IMR-90 (cell line): ENCODE measurements at regions not wholly inside any gene's neighbourhood (a gene's known extent, or its start where the extent isn't known, plus 50 kb on each side); places are given as distances from the start of the nearest gene placed in this dataset.
A peak's percentile ranks its signal among the peaks of the same experiment; 100 is the strongest.

Experiments
- ATAC-seq: fragments of 200-7000 bp; cut with Tn5 transposase; 2 replicates; pipeline ENCODE4 v1.9.1; 2020; ENCODE audit warnings: low read depth, mild to moderate bottlenecking, moderate library complexity
- BruUV-seq: library from RNA; stranded (reverse); fragments of 400-500 nt; replicated peaks from 2 replicates; lab custom pipeline; 2021; lab: Mats Ljungman, UMichigan
- CTCF ChIA-PET: fragments of 300-600 bp; formaldehyde crosslinking; extraction: SDS; loops from one replicate; lab custom pipeline; 2021; ENCODE audit warnings: antibody characterized with exemption; lab: Yijun Ruan, JAX
- POLR2A ChIA-PET: fragments of 300-600 bp; sonication (Branson Sonifier 250); formaldehyde crosslinking; loops from one replicate; lab custom pipeline; 2022; ENCODE audit warnings: antibody characterized with exemption; ENCODE audit not compliant: unreplicated experiment; lab: Charles Lee
- DNase-seq: peaks from one replicate; pipeline ENCODE4 v3.0.0; 2013
- H2AFZ ChIP-seq: replicated peaks from 2 replicates; pipeline ENCODE3; 2013; ENCODE audit warnings: low read length, mild to moderate bottlenecking; ENCODE audit not compliant: poor library complexity
- H2AK5ac ChIP-seq: 2 replicates; pipeline ENCODE4 v1.6.1; 2013; ENCODE audit warnings: low read depth, low read length, inconsistent platforms
- H2AK9ac ChIP-seq: replicated peaks from 2 replicates; pipeline ENCODE3; 2013; ENCODE audit warnings: mild to moderate bottlenecking, low read depth, low read length, moderate library complexity; ENCODE audit not compliant: poor library complexity
- H2BK120ac ChIP-seq: 2 replicates; pipeline ENCODE4 v1.6.1; 2013; ENCODE audit warnings: low read depth, low read length, inconsistent platforms
- H2BK15ac ChIP-seq: 3 replicates; pipeline ENCODE4 v1.6.1; 2013; ENCODE audit warnings: low read depth, low read length, inconsistent platforms
- H2BK20ac ChIP-seq: 2 replicates; pipeline ENCODE4 v1.6.1; 2013; ENCODE audit warnings: low read depth, mild to moderate bottlenecking, inconsistent platforms, low read length, moderate library complexity
- H2BK5ac ChIP-seq: 2 replicates; pipeline ENCODE4 v1.6.1; 2013; ENCODE audit warnings: mild to moderate bottlenecking, low read depth, low read length, inconsistent platforms; ENCODE audit not compliant: poor library complexity, severe bottlenecking
- H3K14ac ChIP-seq: replicated peaks from 2 replicates; pipeline ENCODE4 v1.6.1; 2013; ENCODE audit warnings: low read depth, low read length, inconsistent platforms
- H3K18ac ChIP-seq: 2 replicates; pipeline ENCODE4 v1.6.1; 2013; ENCODE audit warnings: low read depth, low read length, control low read depth
- H3K23ac ChIP-seq: 2 replicates; pipeline ENCODE4 v1.6.1; 2013; ENCODE audit warnings: low read depth, low read length, inconsistent platforms
- H3K27ac ChIP-seq: 2 replicates; pipeline ENCODE4 v1.5.1; 2013; ENCODE audit warnings: mild to moderate bottlenecking, control low read depth, low read length; ENCODE audit not compliant: insufficient read depth
- H3K27me3 ChIP-seq: 2 replicates; pipeline ENCODE4 v1.6.1; 2013; ENCODE audit warnings: low read length; ENCODE audit not compliant: control insufficient read depth, insufficient read depth
- H3K36me3 ChIP-seq: 2 replicates; pipeline ENCODE4 v1.6.1; 2013; ENCODE audit warnings: low read length, mixed read lengths; ENCODE audit not compliant: control insufficient read depth, insufficient read depth
- H3K4ac ChIP-seq: 2 replicates; pipeline ENCODE4 v1.6.1; 2013; ENCODE audit warnings: low read depth, low read length, inconsistent platforms
- H3K4me1 ChIP-seq: 2 replicates; pipeline ENCODE4 v1.6.1; 2013; ENCODE audit warnings: low read length, mixed read lengths; ENCODE audit not compliant: control insufficient read depth, insufficient read depth
- H3K4me2 ChIP-seq: 2 replicates; pipeline ENCODE4 v1.6.1; 2013; ENCODE audit warnings: low read depth, mild to moderate bottlenecking, control low read depth, low read length, moderate library complexity
- H3K4me3 ChIP-seq: 2 replicates; pipeline ENCODE4 v1.5.1; 2013; ENCODE audit warnings: low read depth, mild to moderate bottlenecking, control low read depth, low read length, moderate library complexity; ENCODE audit not compliant: insufficient read depth
- H3K56ac ChIP-seq: 2 replicates; pipeline ENCODE4 v1.6.1; 2013; ENCODE audit warnings: low read length, inconsistent platforms; ENCODE audit not compliant: insufficient read depth; ENCODE audit errors: extremely low read depth
- H3K79me1 ChIP-seq, 2 experiments: 2 replicates each; pipeline ENCODE4 v1.6.1; 2013; ENCODE audit warnings: low read length in 2 of 2, inconsistent platforms in 1 of 2, low read depth in 1 of 2
- H3K9ac ChIP-seq: 2 replicates; pipeline ENCODE4 v1.6.1; 2013; ENCODE audit warnings: low read depth, low read length, control low read depth
- H3K9me1 ChIP-seq: 2 replicates; pipeline ENCODE4 v1.6.1; 2013; ENCODE audit warnings: low read length, inconsistent platforms; ENCODE audit not compliant: insufficient read depth
- H3K9me3 ChIP-seq: 2 replicates; pipeline ENCODE4 v1.6.1; 2013; ENCODE audit warnings: low read length; ENCODE audit not compliant: control insufficient read depth, insufficient read depth
- H4K20me1 ChIP-seq: 2 replicates; pipeline ENCODE4 v1.6.1; 2013; ENCODE audit warnings: low read length, inconsistent platforms; ENCODE audit not compliant: insufficient read depth
- H4K5ac ChIP-seq: 2 replicates; pipeline ENCODE4 v1.6.1; 2013; ENCODE audit warnings: mild to moderate bottlenecking, low read depth, low read length, control low read depth
- H4K8ac ChIP-seq, 2 experiments: 2 replicates each; pipeline ENCODE4 v1.6.1; 2013; ENCODE audit warnings: low read depth in 2 of 2, low read length in 2 of 2, control low read depth in 1 of 2, inconsistent platforms in 1 of 2
- H4K91ac ChIP-seq: 2 replicates; pipeline ENCODE4 v1.6.1; 2013; ENCODE audit warnings: low read depth, low read length, inconsistent platforms; ENCODE audit not compliant: insufficient read depth
- BHLHE40 ChIP-seq: fragments of 150-350 bp; IDR thresholded peaks from 2 replicates; pipeline ENCODE4 v1.6.1; 2016; ENCODE audit warnings: mild to moderate bottlenecking, low read depth, low read length
- CEBPB ChIP-seq: IDR thresholded peaks from 2 replicates; pipeline ENCODE4 v1.6.1; 2012; ENCODE audit warnings: low read depth, low read length, improper control_type of control experiment
- CHD1 ChIP-seq: IDR thresholded peaks from 2 replicates; pipeline ENCODE4 v1.6.1; 2012; ENCODE audit warnings: low read depth, low read length, improper control_type of control experiment
- FOS ChIP-seq: fragments of 150-350 bp; IDR thresholded peaks from 2 replicates; pipeline ENCODE4 v1.6.1; 2016; ENCODE audit warnings: low read depth, low read length
- MAFK ChIP-seq: IDR thresholded peaks from 2 replicates; pipeline ENCODE4 v1.6.1; 2012; ENCODE audit warnings: low read depth, low read length, improper control_type of control experiment
- MAZ ChIP-seq: IDR thresholded peaks from 2 replicates; pipeline ENCODE4 v1.6.1; 2012; ENCODE audit warnings: low read depth, mild to moderate bottlenecking, low read length, improper control_type of control experiment, moderate library complexity, borderline replicate concordance
- MXI1 ChIP-seq: IDR thresholded peaks from 2 replicates; pipeline ENCODE4 v1.6.1; 2012; ENCODE audit warnings: low read depth, mild to moderate bottlenecking, low read length, moderate library complexity, borderline replicate concordance
- NFE2L2 ChIP-seq: fragments of 150-350 bp; IDR thresholded peaks from 2 replicates; pipeline ENCODE4 v1.6.1; 2016; ENCODE audit warnings: low read depth, mild to moderate bottlenecking, low read length
- POLR2A ChIP-seq: IDR thresholded peaks from 2 replicates; pipeline ENCODE4 v1.6.1; 2012; ENCODE audit warnings: mild to moderate bottlenecking, low read depth, low read length
- RAD21 ChIP-seq: IDR thresholded peaks from 2 replicates; pipeline ENCODE4 v1.6.1; 2012; ENCODE audit warnings: low read length, improper control_type of control experiment
- RCOR1 ChIP-seq: IDR thresholded peaks from 2 replicates; pipeline ENCODE4 v1.6.1; 2012; ENCODE audit warnings: mild to moderate bottlenecking, low read length, improper control_type of control experiment; ENCODE audit not compliant: insufficient replicate concordance
- RFX5 ChIP-seq: IDR thresholded peaks from 2 replicates; pipeline ENCODE4 v1.8.0; 2012; ENCODE audit warnings: low read depth, mild to moderate bottlenecking, low read length, moderate library complexity
- SMC3 ChIP-seq: fragments of 150-350 bp; IDR thresholded peaks from 2 replicates; pipeline ENCODE4 v1.6.1; 2016; ENCODE audit warnings: low read depth, mild to moderate bottlenecking, antibody characterized with exemption, low read length, moderate library complexity
- WGBS, 2 experiments: methylation state at CpG; one replicate each; pipeline versions ENCODE4 v1.1.5 to v1.1.7; 2013; ENCODE audit warnings: missing lambda C conversion rate in 2 of 2; ENCODE audit not compliant: insufficient read length in 1 of 2; ENCODE audit errors: extremely low coverage in 2 of 2; 5-methylcytosine and 5-hydroxymethylcytosine counted together
- dilution Hi-C: fragments of 300-500 bp; cut with HindIII; formaldehyde crosslinking; loops from one replicate; pipeline ENCODE4 v1.14.3; 2018; ENCODE audit warnings: low sequenced_read_pairs; ENCODE audit not compliant: unreplicated experiment
- in situ Hi-C: fragments of 300-500 bp; cut with MboI; formaldehyde crosslinking; loops from 3 replicates; pipeline ENCODE4 v1.14.3; 2019; ENCODE audit warnings: low sequenced_read_pairs, inconsistent platforms, mixed read lengths
- intact Hi-C: fragments of 100-400 bp; cut with micrococcal nuclease; formaldehyde crosslinking; loops from 2 replicates; pipeline ENCODE4 v1.10.0; 2022
- TF ChIP-seq, protein P1 (sequence below): fragments of 150-350 bp; IDR thresholded peaks from 2 replicates; pipeline ENCODE4 v1.6.1; 2016; ENCODE audit warnings: low read depth, mild to moderate bottlenecking, low read length, moderate library complexity, borderline replicate concordance
- TF ChIP-seq, protein P2 (sequence below): conservative IDR thresholded peaks from 2 replicates; pipeline ENCODE4 v1.5.1; 2012; ENCODE audit warnings: mild to moderate bottlenecking, low read depth, low read length, improper control_type of control experiment
- TF ChIP-seq, protein P3 (sequence below): fragments of 150-350 bp; IDR thresholded peaks from 2 replicates; pipeline ENCODE4 v1.6.1; 2017; ENCODE audit warnings: mild to moderate bottlenecking, antibody characterized with exemption, low read length, low read depth

DNA sequence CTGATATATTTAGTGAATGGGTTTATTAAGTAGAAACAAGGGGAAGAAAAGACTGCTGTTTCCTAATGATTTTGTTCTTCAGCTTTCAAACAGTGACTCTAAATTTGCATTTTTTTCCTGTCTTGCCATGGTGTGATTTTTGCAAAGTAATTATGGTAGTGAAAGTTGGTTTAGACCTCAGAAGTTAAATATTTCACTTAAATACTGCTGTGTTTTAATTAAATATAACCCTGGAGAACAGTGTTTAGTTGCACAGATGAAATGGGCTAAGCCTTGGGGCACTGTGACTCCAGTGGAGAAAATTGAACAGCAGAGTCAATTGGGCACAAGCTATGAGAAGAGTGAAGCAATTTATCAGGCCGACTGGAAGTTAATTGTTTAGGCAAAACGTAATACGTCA is 111.1 kb upstream of the MCHR2 start:
- Histone ChIP-seq H3K9me1 (peaks cover 6% of the 10 kb centered on the region), H4K20me1 (no peaks in the 10 kb centered on the region), H4K8ac (no peak overlapping the region), H3K4me1 (peaks cover 9% of the 10 kb centered on the region), H2BK120ac (no peak overlapping the region), H2AK9ac (no peak overlapping the region), H2BK15ac (no peak overlapping the region), H4K5ac (no peak overlapping the region), H4K91ac (no peak overlapping the region), H3K23ac (no peak overlapping the region), H3K18ac (no peak overlapping the region), H3K79me1 (no peaks in the 10 kb centered on the region), H2BK20ac (peak overlapping the region; percentile 55; the same call in 1 of the 2 replicates), H3K14ac (no peak overlapping the region), H2BK5ac (no peak overlapping the region), H3K9ac (no peak overlapping the region), H2AK5ac (no peak overlapping the region), H2AFZ (no peak overlapping the region), H3K36me3 (no peaks in the 10 kb centered on the region), H3K4me2 (no peak overlapping the region), H3K27ac (no peak overlapping the region), H3K56ac (no peak overlapping the region), H3K4ac (no peak overlapping the region), H3K4me3 (no peak overlapping the region), H3K9me3 (no peaks in the 10 kb centered on the region), H3K27me3 (peaks cover 6% of the 10 kb centered on the region)
- dilution Hi-C loops = loop anchor here (25.0 kb wide), 2 partner anchors 357 to 532 kb away; partner anchors contain the start of gene SIM1
- intact Hi-C loops = loop anchor here (10.0 kb wide), 1 partner anchor 1290 kb away; the partner anchor contains the start of gene GRIK2
- in situ Hi-C loops = no loop called here
- WGBS, 2 experiments = no CpG with 5 or more reads among the region's 3 CpGs
- no peak for DNase-seq
- ChIA-PET POLR2A (no interaction called here), CTCF (interaction anchor here (2.5 kb wide), 1 partner anchor 237 kb away, joined by 11 read pairs; no protein-coding TSS in a partner anchor)
- no peak for ATAC-seq
- TF ChIP-seq BHLHE40 = no peak
- no peak for TF ChIP-seq POLR2A
- TF ChIP-seq RAD21 = no peak
- TF ChIP-seq RCOR1 = no peak
- TF ChIP-seq MAFK = no peak
- TF ChIP-seq MXI1 = no peak
- TF ChIP-seq, protein P1, sequence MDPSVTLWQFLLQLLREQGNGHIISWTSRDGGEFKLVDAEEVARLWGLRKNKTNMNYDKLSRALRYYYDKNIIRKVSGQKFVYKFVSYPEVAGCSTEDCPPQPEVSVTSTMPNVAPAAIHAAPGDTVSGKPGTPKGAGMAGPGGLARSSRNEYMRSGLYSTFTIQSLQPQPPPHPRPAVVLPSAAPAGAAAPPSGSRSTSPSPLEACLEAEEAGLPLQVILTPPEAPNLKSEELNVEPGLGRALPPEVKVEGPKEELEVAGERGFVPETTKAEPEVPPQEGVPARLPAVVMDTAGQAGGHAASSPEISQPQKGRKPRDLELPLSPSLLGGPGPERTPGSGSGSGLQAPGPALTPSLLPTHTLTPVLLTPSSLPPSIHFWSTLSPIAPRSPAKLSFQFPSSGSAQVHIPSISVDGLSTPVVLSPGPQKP = no peak
- TF ChIP-seq, protein P2, sequence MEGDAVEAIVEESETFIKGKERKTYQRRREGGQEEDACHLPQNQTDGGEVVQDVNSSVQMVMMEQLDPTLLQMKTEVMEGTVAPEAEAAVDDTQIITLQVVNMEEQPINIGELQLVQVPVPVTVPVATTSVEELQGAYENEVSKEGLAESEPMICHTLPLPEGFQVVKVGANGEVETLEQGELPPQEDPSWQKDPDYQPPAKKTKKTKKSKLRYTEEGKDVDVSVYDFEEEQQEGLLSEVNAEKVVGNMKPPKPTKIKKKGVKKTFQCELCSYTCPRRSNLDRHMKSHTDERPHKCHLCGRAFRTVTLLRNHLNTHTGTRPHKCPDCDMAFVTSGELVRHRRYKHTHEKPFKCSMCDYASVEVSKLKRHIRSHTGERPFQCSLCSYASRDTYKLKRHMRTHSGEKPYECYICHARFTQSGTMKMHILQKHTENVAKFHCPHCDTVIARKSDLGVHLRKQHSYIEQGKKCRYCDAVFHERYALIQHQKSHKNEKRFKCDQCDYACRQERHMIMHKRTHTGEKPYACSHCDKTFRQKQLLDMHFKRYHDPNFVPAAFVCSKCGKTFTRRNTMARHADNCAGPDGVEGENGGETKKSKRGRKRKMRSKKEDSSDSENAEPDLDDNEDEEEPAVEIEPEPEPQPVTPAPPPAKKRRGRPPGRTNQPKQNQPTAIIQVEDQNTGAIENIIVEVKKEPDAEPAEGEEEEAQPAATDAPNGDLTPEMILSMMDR = no peak
- TF ChIP-seq CHD1 = no peak
- no peak for TF ChIP-seq CEBPB
- TF ChIP-seq RFX5 = no peak
- TF ChIP-seq FOS = no peak
- no peak for TF ChIP-seq MAZ
- TF ChIP-seq SMC3 = no peak
- no peak for TF ChIP-seq NFE2L2
- TF ChIP-seq, protein P3, sequence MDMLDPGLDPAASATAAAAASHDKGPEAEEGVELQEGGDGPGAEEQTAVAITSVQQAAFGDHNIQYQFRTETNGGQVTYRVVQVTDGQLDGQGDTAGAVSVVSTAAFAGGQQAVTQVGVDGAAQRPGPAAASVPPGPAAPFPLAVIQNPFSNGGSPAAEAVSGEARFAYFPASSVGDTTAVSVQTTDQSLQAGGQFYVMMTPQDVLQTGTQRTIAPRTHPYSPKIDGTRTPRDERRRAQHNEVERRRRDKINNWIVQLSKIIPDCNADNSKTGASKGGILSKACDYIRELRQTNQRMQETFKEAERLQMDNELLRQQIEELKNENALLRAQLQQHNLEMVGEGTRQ = no peak
- no TSS peak for BruUV-seq
